IMR-90 (cell line): ENCODE measurements at regions not wholly inside any gene's neighbourhood (a gene's known extent, or its start where the extent isn't known, plus 50 kb on each side); places are given as distances from the start of the nearest gene placed in this dataset.

Experiments
- ATAC-seq: fragments of 200-7000 bp; cut with Tn5 transposase; 2 replicates; pipeline ENCODE4 v1.9.1; 2020; ENCODE audit warnings: low read depth, mild to moderate bottlenecking, moderate library complexity
- BruUV-seq: library from RNA; stranded (reverse); fragments of 400-500 nt; replicated peaks from 2 replicates; lab custom pipeline; 2021; lab: Mats Ljungman, UMichigan
- CTCF ChIA-PET: fragments of 300-600 bp; formaldehyde crosslinking; extraction: SDS; loops from one replicate; lab custom pipeline; 2021; ENCODE audit warnings: antibody characterized with exemption; lab: Yijun Ruan, JAX
- POLR2A ChIA-PET: fragments of 300-600 bp; sonication (Branson Sonifier 250); formaldehyde crosslinking; loops from one replicate; lab custom pipeline; 2022; ENCODE audit warnings: antibody characterized with exemption; ENCODE audit not compliant: unreplicated experiment; lab: Charles Lee
- DNase-seq: peaks from one replicate; pipeline ENCODE4 v3.0.0; 2013
- H2AFZ ChIP-seq: replicated peaks from 2 replicates; pipeline ENCODE3; 2013; ENCODE audit warnings: low read length, mild to moderate bottlenecking; ENCODE audit not compliant: poor library complexity
- H2AK5ac ChIP-seq: 2 replicates; pipeline ENCODE4 v1.6.1; 2013; ENCODE audit warnings: low read depth, low read length, inconsistent platforms
- H2AK9ac ChIP-seq: replicated peaks from 2 replicates; pipeline ENCODE3; 2013; ENCODE audit warnings: mild to moderate bottlenecking, low read depth, low read length, moderate library complexity; ENCODE audit not compliant: poor library complexity
- H2BK120ac ChIP-seq: 2 replicates; pipeline ENCODE4 v1.6.1; 2013; ENCODE audit warnings: low read depth, low read length, inconsistent platforms
- H2BK15ac ChIP-seq: 3 replicates; pipeline ENCODE4 v1.6.1; 2013; ENCODE audit warnings: low read depth, low read length, inconsistent platforms
- H2BK20ac ChIP-seq: 2 replicates; pipeline ENCODE4 v1.6.1; 2013; ENCODE audit warnings: low read depth, mild to moderate bottlenecking, inconsistent platforms, low read length, moderate library complexity
- H2BK5ac ChIP-seq: 2 replicates; pipeline ENCODE4 v1.6.1; 2013; ENCODE audit warnings: mild to moderate bottlenecking, low read depth, low read length, inconsistent platforms; ENCODE audit not compliant: poor library complexity, severe bottlenecking
- H3K14ac ChIP-seq: replicated peaks from 2 replicates; pipeline ENCODE4 v1.6.1; 2013; ENCODE audit warnings: low read depth, low read length, inconsistent platforms
- H3K18ac ChIP-seq: 2 replicates; pipeline ENCODE4 v1.6.1; 2013; ENCODE audit warnings: low read depth, low read length, control low read depth
- H3K23ac ChIP-seq: 2 replicates; pipeline ENCODE4 v1.6.1; 2013; ENCODE audit warnings: low read depth, low read length, inconsistent platforms
- H3K27ac ChIP-seq: 2 replicates; pipeline ENCODE4 v1.5.1; 2013; ENCODE audit warnings: mild to moderate bottlenecking, control low read depth, low read length; ENCODE audit not compliant: insufficient read depth
- H3K27me3 ChIP-seq: 2 replicates; pipeline ENCODE4 v1.6.1; 2013; ENCODE audit warnings: low read length; ENCODE audit not compliant: control insufficient read depth, insufficient read depth
- H3K36me3 ChIP-seq: 2 replicates; pipeline ENCODE4 v1.6.1; 2013; ENCODE audit warnings: low read length, mixed read lengths; ENCODE audit not compliant: control insufficient read depth, insufficient read depth
- H3K4ac ChIP-seq: 2 replicates; pipeline ENCODE4 v1.6.1; 2013; ENCODE audit warnings: low read depth, low read length, inconsistent platforms
- H3K4me1 ChIP-seq: 2 replicates; pipeline ENCODE4 v1.6.1; 2013; ENCODE audit warnings: low read length, mixed read lengths; ENCODE audit not compliant: control insufficient read depth, insufficient read depth
- H3K4me2 ChIP-seq: 2 replicates; pipeline ENCODE4 v1.6.1; 2013; ENCODE audit warnings: low read depth, mild to moderate bottlenecking, control low read depth, low read length, moderate library complexity
- H3K4me3 ChIP-seq: 2 replicates; pipeline ENCODE4 v1.5.1; 2013; ENCODE audit warnings: low read depth, mild to moderate bottlenecking, control low read depth, low read length, moderate library complexity; ENCODE audit not compliant: insufficient read depth
- H3K56ac ChIP-seq: 2 replicates; pipeline ENCODE4 v1.6.1; 2013; ENCODE audit warnings: low read length, inconsistent platforms; ENCODE audit not compliant: insufficient read depth; ENCODE audit errors: extremely low read depth
- H3K79me1 ChIP-seq, 2 experiments: 2 replicates each; pipeline ENCODE4 v1.6.1; 2013; ENCODE audit warnings: low read length in 2 of 2, inconsistent platforms in 1 of 2, low read depth in 1 of 2
- H3K9ac ChIP-seq: 2 replicates; pipeline ENCODE4 v1.6.1; 2013; ENCODE audit warnings: low read depth, low read length, control low read depth
- H3K9me1 ChIP-seq: 2 replicates; pipeline ENCODE4 v1.6.1; 2013; ENCODE audit warnings: low read length, inconsistent platforms; ENCODE audit not compliant: insufficient read depth
- H3K9me3 ChIP-seq: 2 replicates; pipeline ENCODE4 v1.6.1; 2013; ENCODE audit warnings: low read length; ENCODE audit not compliant: control insufficient read depth, insufficient read depth
- H4K20me1 ChIP-seq: 2 replicates; pipeline ENCODE4 v1.6.1; 2013; ENCODE audit warnings: low read length, inconsistent platforms; ENCODE audit not compliant: insufficient read depth
- H4K5ac ChIP-seq: 2 replicates; pipeline ENCODE4 v1.6.1; 2013; ENCODE audit warnings: mild to moderate bottlenecking, low read depth, low read length, control low read depth
- H4K8ac ChIP-seq, 2 experiments: 2 replicates each; pipeline ENCODE4 v1.6.1; 2013; ENCODE audit warnings: low read depth in 2 of 2, low read length in 2 of 2, control low read depth in 1 of 2, inconsistent platforms in 1 of 2
- H4K91ac ChIP-seq: 2 replicates; pipeline ENCODE4 v1.6.1; 2013; ENCODE audit warnings: low read depth, low read length, inconsistent platforms; ENCODE audit not compliant: insufficient read depth
- MAFK ChIP-seq: IDR thresholded peaks from 2 replicates; pipeline ENCODE4 v1.6.1; 2012; ENCODE audit warnings: low read depth, low read length, improper control_type of control experiment
- MAZ ChIP-seq: IDR thresholded peaks from 2 replicates; pipeline ENCODE4 v1.6.1; 2012; ENCODE audit warnings: low read depth, mild to moderate bottlenecking, low read length, improper control_type of control experiment, moderate library complexity, borderline replicate concordance
- WGBS, 2 experiments: methylation state at CpG; one replicate each; pipeline versions ENCODE4 v1.1.5 to v1.1.7; 2013; ENCODE audit warnings: missing lambda C conversion rate in 2 of 2; ENCODE audit not compliant: insufficient read length in 1 of 2; ENCODE audit errors: extremely low coverage in 2 of 2; 5-methylcytosine and 5-hydroxymethylcytosine counted together
- dilution Hi-C: fragments of 300-500 bp; cut with HindIII; formaldehyde crosslinking; loops from one replicate; pipeline ENCODE4 v1.14.3; 2018; ENCODE audit warnings: low sequenced_read_pairs; ENCODE audit not compliant: unreplicated experiment
- in situ Hi-C: fragments of 300-500 bp; cut with MboI; formaldehyde crosslinking; loops from 3 replicates; pipeline ENCODE4 v1.14.3; 2019; ENCODE audit warnings: low sequenced_read_pairs, inconsistent platforms, mixed read lengths
- intact Hi-C: fragments of 100-400 bp; cut with micrococcal nuclease; formaldehyde crosslinking; loops from 2 replicates; pipeline ENCODE4 v1.10.0; 2022

- H3K27me3 ChIP-seq = no peaks in the 10 kb centered on the region
- H4K20me1 ChIP-seq = no peaks in the 10 kb centered on the region
- no peak overlapping the region for H3K4me3 ChIP-seq
- no peak overlapping the region for H2AK5ac ChIP-seq
- CTCF ChIA-PET = interaction anchor here (0.6 kb wide), 1 partner anchor 133 kb away, joined by 6 read pairs; no protein-coding TSS in a partner anchor
- H3K14ac ChIP-seq = no peak overlapping the region
- TF ChIP-seq MAFK = peak; percentile 74
- no peak for TF ChIP-seq MAZ
- no peaks in the 10 kb centered on the region for H3K36me3 ChIP-seq
- H3K79me1 ChIP-seq = no peaks in the 10 kb centered on the region
- no peak overlapping the region for H2BK120ac ChIP-seq
- no peak overlapping the region for H2BK20ac ChIP-seq
- H4K5ac ChIP-seq = no peak overlapping the region
- no peaks in the 10 kb centered on the region for H3K4me1 ChIP-seq
- intact Hi-C loops (no loop called here), dilution Hi-C loops (no loop called here), in situ Hi-C loops (no loop called here)
- peaks cover 7% of the 10 kb centered on the region; the same call in 1 of the 2 replicates for H3K9me3 ChIP-seq
- H2BK15ac ChIP-seq = no peak overlapping the region
- no peak overlapping the region for H3K4me2 ChIP-seq
- H2AK9ac ChIP-seq = no peak overlapping the region
- no peak overlapping the region for H3K9ac ChIP-seq
- H2AFZ ChIP-seq = no peak overlapping the region
- no CpG with 5 or more reads among the region's 3 CpGs for WGBS, 2 experiments
- no TSS peak for BruUV-seq
- no peaks in the 10 kb centered on the region for H3K9me1 ChIP-seq
- no peak overlapping the region for H4K8ac ChIP-seq
- ATAC-seq (no peak), DNase-seq (no peak)
- H3K18ac ChIP-seq = no peak overlapping the region
- no peak overlapping the region for H3K23ac ChIP-seq
- no peak overlapping the region for H3K4ac ChIP-seq
- H3K56ac ChIP-seq = no peak overlapping the region
- H3K27ac ChIP-seq = no peak overlapping the region
- POLR2A ChIA-PET = no interaction called here
- no peak overlapping the region for H4K91ac ChIP-seq
- no peak overlapping the region for H2BK5ac ChIP-seq
Observed at GRCh38 chr5:100252037-100252436, 283.1 kb upstream of the FAM174A start.
